ENCODE measurements at regions not wholly inside any gene's neighbourhood (a gene's known extent, or its start where the extent isn't known, plus 50 kb on each side); places are given as distances from the start of the nearest gene placed in this dataset.

DNA sequence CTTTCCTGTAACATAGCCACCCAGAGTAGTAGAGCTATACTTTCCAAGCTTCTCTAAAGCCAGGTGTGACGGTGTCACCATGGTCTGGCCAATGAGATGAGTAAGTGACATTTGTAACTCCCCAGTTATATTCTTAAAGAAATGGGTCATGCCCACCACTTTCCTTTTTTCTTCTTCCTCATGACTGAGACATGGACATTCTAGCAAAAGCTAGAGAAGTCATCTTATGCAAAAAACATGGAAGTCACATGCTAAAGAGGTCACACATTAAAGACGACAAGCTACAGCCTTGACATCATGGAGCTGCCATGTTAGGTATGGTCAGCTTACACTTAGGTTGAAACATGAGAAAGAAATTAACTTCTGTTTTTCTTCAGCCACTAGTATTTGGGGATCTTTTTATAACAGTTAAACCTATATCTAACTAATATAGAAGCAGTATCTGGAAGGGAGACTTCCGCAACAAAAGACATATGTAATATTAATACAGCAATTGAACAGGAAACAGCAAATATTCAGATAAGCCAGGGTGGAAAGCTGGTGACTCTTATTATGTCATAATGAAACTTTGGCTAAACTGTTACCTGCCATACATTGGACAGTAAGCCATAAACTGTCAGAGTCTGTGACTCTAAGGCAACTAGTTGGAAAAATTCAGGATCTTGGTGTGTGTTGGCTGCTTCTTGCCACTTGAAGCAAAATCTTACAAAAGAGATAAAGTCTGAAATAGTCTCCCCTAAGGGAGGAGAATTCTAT, 54.7 kb upstream of the SNX2 start:
- Histone ChIP-seq H4K20me1 (ENCODE audit: control insufficient read depth, insufficient read depth, insufficient read length) (no peaks in the 10 kb centered on the region), H4K5ac (ENCODE audit: insufficient read length, low read depth, low read length) (no peak overlapping the region), H3K14ac (ENCODE audit: insufficient read depth, low read length) (no peak overlapping the region), H2BK15ac (ENCODE audit: low read depth, low read length) (no peak overlapping the region), H2BK12ac (ENCODE audit: insufficient read length, low read depth, low read length) (no peak overlapping the region), H2BK20ac (ENCODE audit: low read depth, low read length, poor library complexity, severe bottlenecking) (no peak overlapping the region), H3K56ac (ENCODE audit: insufficient read length, low read depth, low read length) (no peak overlapping the region), H3K27me3 (ENCODE audit: insufficient read depth, low read length) (no peaks in the 10 kb centered on the region), H3K4me2 (ENCODE audit: insufficient read depth, insufficient read length, low read length) (no peak overlapping the region), H3K27ac (ENCODE audit: insufficient read length, low read depth, low read length) (no peak overlapping the region), H4K91ac (ENCODE audit: insufficient read length, low read depth, low read length) (no peak overlapping the region), H2AK5ac (ENCODE audit: insufficient read length, low read length) (no peak overlapping the region), H3K18ac (ENCODE audit: insufficient read length, low read depth, low read length) (no peak overlapping the region), H3K79me1 (ENCODE audit: insufficient read depth, low read depth, low read length, poor library complexity, severe bottlenecking) (no peaks in the 10 kb centered on the region), H3K4me1 (ENCODE audit: insufficient read depth, low read length) (no peaks in the 10 kb centered on the region), H3K4ac (ENCODE audit: low read depth, low read length) (no peak overlapping the region), H2AFZ (ENCODE audit: low read length) (no peak overlapping the region), H2BK120ac (ENCODE audit: low read depth, low read length, poor library complexity, severe bottlenecking) (no peak overlapping the region), H3T11ph (ENCODE audit: low read length) (no peak overlapping the region), H4K8ac (replicated peaks; ENCODE audit: insufficient read length, low read depth, low read length) (no peak overlapping the region), H3K79me2 (ENCODE audit: insufficient read depth, low read length) (no peaks in the 10 kb centered on the region), H3K9me3 (ENCODE audit: control insufficient read depth, low read depth, low read length) (no peaks in the 10 kb centered on the region), H3K9ac (ENCODE audit: extremely low read depth, insufficient read length, low read length) (no peak overlapping the region), H3K23me2 (ENCODE audit: insufficient read length, low read depth, low read length, poor library complexity, severe bottlenecking) (no peaks in the 10 kb centered on the region), H2BK5ac (ENCODE audit: insufficient read length, low read length) (no peak overlapping the region), H3K23ac (ENCODE audit: insufficient read length, low read depth, low read length) (no peak overlapping the region)
- H3K4me1 Mint-ChIP-seq = peaks cover 3 to 7% of the 10 kb centered on the region in 2 experiments; a peak in 3 of 4 replicates
- no peak for DNase-seq
- no peak overlapping the region for H3K27ac Mint-ChIP-seq
- WGBS (ENCODE audit: extremely low coverage, insufficient read length, low lambda C conversion rate) = no CpG with 5 or more reads among the region's 3 CpGs
- TF ChIP-seq, protein P1, sequence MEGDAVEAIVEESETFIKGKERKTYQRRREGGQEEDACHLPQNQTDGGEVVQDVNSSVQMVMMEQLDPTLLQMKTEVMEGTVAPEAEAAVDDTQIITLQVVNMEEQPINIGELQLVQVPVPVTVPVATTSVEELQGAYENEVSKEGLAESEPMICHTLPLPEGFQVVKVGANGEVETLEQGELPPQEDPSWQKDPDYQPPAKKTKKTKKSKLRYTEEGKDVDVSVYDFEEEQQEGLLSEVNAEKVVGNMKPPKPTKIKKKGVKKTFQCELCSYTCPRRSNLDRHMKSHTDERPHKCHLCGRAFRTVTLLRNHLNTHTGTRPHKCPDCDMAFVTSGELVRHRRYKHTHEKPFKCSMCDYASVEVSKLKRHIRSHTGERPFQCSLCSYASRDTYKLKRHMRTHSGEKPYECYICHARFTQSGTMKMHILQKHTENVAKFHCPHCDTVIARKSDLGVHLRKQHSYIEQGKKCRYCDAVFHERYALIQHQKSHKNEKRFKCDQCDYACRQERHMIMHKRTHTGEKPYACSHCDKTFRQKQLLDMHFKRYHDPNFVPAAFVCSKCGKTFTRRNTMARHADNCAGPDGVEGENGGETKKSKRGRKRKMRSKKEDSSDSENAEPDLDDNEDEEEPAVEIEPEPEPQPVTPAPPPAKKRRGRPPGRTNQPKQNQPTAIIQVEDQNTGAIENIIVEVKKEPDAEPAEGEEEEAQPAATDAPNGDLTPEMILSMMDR (conservative IDR thresholded peaks at IDR 0.05) = no peak
- H3K9me3 Mint-ChIP-seq = no peaks in the 10 kb centered on the region
- H3K36me3 Mint-ChIP-seq (ENCODE audit: insufficient read depth in 1 of 3, low read depth in 3 of 3) = peaks cover 0 to 2% (median 0%) of the 10 kb centered on the region in 3 experiments; a peak in 2 of 7 replicates
- no peak overlapping the region for H3K4me3 Mint-ChIP-seq
- H3K27me3 Mint-ChIP-seq (ENCODE audit: low read depth) = no peaks in the 10 kb centered on the region

Data from H9 (cell line).